Upper lobe of left lung (tissue), 4 donors: ENCODE measurements at regions not wholly inside any gene's neighbourhood (a gene's known extent, or its start where the extent isn't known, plus 50 kb on each side); places are given as distances from the start of the nearest gene placed in this dataset.

Experiments used
- POLR2A ChIP-seq, 4 donors: fragments of 450-650 bp; IDR thresholded peaks; one replicate each; pipeline ENCODE4 v1.5.1; 2016 to 2017; ENCODE audit warnings: antibody characterized with exemption in 4 of 4, mild to moderate bottlenecking in 2 of 4
- POLR2AphosphoS5 ChIP-seq, 2 donors: sonication (generic); formaldehyde crosslinking; IDR thresholded peaks; one replicate each; pipeline ENCODE4 v1.5.1; 2017; ENCODE audit warnings: antibody characterized with exemption in 2 of 2
- TF ChIP-seq, protein P1 (sequence below), 6 experiments: fragments of 450-650 bp in 4 of 6; fragments of 200-600 bp in 2 of 6; sonication (generic) in 2 of 6; IDR thresholded peaks; one replicate each; pipeline ENCODE4 v1.5.1; 2016 to 2019; ENCODE audit warnings: antibody characterized with exemption in 6 of 6

DNA sequence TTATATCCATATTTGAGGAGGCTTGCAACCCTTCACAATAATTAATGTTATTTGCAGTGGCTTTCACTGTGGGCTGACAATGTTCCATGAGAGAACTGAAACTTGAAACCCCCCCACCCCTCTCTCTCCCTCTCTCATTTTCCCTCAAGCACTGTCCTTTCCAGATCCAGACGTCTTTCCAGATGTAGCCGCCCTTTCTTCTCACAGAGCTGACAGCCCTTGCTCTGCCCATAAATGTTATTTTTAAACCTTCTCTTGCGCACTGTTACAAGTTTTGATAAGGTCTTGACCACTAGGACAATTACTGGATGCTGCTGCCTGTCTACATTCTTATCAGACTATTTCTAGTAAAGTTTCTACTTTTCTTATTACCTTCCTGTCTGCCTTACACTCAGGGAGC, 91.4 kb upstream of the LINC00305 start:
- TF ChIP-seq, protein P1, sequence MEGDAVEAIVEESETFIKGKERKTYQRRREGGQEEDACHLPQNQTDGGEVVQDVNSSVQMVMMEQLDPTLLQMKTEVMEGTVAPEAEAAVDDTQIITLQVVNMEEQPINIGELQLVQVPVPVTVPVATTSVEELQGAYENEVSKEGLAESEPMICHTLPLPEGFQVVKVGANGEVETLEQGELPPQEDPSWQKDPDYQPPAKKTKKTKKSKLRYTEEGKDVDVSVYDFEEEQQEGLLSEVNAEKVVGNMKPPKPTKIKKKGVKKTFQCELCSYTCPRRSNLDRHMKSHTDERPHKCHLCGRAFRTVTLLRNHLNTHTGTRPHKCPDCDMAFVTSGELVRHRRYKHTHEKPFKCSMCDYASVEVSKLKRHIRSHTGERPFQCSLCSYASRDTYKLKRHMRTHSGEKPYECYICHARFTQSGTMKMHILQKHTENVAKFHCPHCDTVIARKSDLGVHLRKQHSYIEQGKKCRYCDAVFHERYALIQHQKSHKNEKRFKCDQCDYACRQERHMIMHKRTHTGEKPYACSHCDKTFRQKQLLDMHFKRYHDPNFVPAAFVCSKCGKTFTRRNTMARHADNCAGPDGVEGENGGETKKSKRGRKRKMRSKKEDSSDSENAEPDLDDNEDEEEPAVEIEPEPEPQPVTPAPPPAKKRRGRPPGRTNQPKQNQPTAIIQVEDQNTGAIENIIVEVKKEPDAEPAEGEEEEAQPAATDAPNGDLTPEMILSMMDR (IDR thresholded peaks at IDR 0.05): no peak
- TF ChIP-seq POLR2AphosphoS5 (IDR thresholded peaks at IDR 0.05) (no peak), POLR2A (IDR thresholded peaks at IDR 0.05) (no peak)
